Fibroblast of lung (primary cell): ENCODE measurements at regions not wholly inside any gene's neighbourhood (a gene's known extent, or its start where the extent isn't known, plus 50 kb on each side); places are given as distances from the start of the nearest gene placed in this dataset.

Source experiments
- CTCF ChIP-seq, 2 donors: IDR thresholded peaks in 1 of 2; conservative IDR thresholded peaks in 1 of 2; 1 replicate in 1 of 2; 2 replicates in 1 of 2; pipeline ENCODE4 v1.5.1; 2011 to 2012; ENCODE audit warnings: low read length in 2 of 2, control low read depth in 1 of 2, inconsistent platforms in 1 of 2, low read depth in 1 of 2, mild to moderate bottlenecking in 1 of 2
- EZH2 ChIP-seq: IDR thresholded peaks from 2 replicates; pipeline ENCODE4 v1.5.1; 2012; ENCODE audit warnings: low read length, control low read depth, mild to moderate bottlenecking; ENCODE audit errors: missing control alignments

GRCh38 chr1:68975212-68975933, 478.5 kb upstream of the DEPDC1 start:
- no peak for TF ChIP-seq CTCF (conservative IDR thresholded peaks at IDR 0.05 in 1 of 2, IDR thresholded peaks at IDR 0.05 in 1 of 2; ENCODE audit: low read depth in 1 of 2, low read length in 2 of 2)
- no peak for TF ChIP-seq EZH2
